ENCODE measurements at regions not wholly inside any gene's neighbourhood (a gene's known extent, or its start where the extent isn't known, plus 50 kb on each side); places are given as distances from the start of the nearest gene placed in this dataset.

- no peaks in the 10 kb centered on the region for H3K4me1 ChIP-seq (ENCODE audit: control insufficient read depth in 1 of 2, insufficient read depth in 2 of 2, low read depth in 1 of 2, low read length in 1 of 2)
- no peaks in the 10 kb centered on the region for H3K9me2 ChIP-seq
- ChIA-PET POLR2A (no interaction called here), CTCF (interaction anchor here (0.6 to 1.4 kb wide), 2 partner anchors 9 to 188 kb away, joined by 3 to 6 read pairs; no protein-coding TSS in a partner anchor)
- no peak for TF ChIP-seq IRF3 (IDR thresholded peaks at IDR 0.05; ENCODE audit: low read depth, low read length)
- TF ChIP-seq EZH2phosphoT487 (IDR thresholded peaks at IDR 0.05; ENCODE audit: borderline replicate concordance, low read depth): no peak
- no peak for TF ChIP-seq POLR2AphosphoS5 (IDR thresholded peaks at IDR 0.05; ENCODE audit: low read depth, low read length)
- no peak for TF ChIP-seq ELF1 (IDR thresholded peaks at IDR 0.05)
- TF ChIP-seq CHD2 (IDR thresholded peaks at IDR 0.05; ENCODE audit: low read length, partially characterized antibody): no peak
- no peak for TF ChIP-seq TAF1 (IDR thresholded peaks at IDR 0.05; ENCODE audit: borderline replicate concordance, low read depth, low read length)
- no peak for TF ChIP-seq FOXJ3 (CRISPR knock-in tag; IDR thresholded peaks at IDR 0.05)
- no peak for TF ChIP-seq USF2 (IDR thresholded peaks at IDR 0.05; ENCODE audit: borderline replicate concordance, low read depth, low read length)
- no peak for TF ChIP-seq RAD21 (IDR thresholded peaks at IDR 0.05; ENCODE audit: low read length)
- no peak for TF ChIP-seq MXI1 (IDR thresholded peaks at IDR 0.05; ENCODE audit: low read depth, low read length)
- TF ChIP-seq GATA2 (CRISPR knock-in tag; IDR thresholded peaks at IDR 0.05): no peak
- TF ChIP-seq EP300 (IDR thresholded peaks at IDR 0.05; ENCODE audit: borderline replicate concordance in 1 of 2, low read depth in 1 of 2, low read length in 1 of 2): no peak
- no peak for TF ChIP-seq RCOR1 (IDR thresholded peaks at IDR 0.05; ENCODE audit: low read length)
- no peak for TF ChIP-seq PBX3 (IDR thresholded peaks at IDR 0.05)
- TF ChIP-seq ZBTB33 (IDR thresholded peaks at IDR 0.05; ENCODE audit: borderline replicate concordance, low read depth): no peak
- TF ChIP-seq GABPA (IDR thresholded peaks at IDR 0.05; ENCODE audit: low read depth): no peak
- TF ChIP-seq REST (IDR thresholded peaks at IDR 0.05; ENCODE audit: low read depth, low read length): no peak
- no peak for TF ChIP-seq SMC3 (IDR thresholded peaks at IDR 0.05; ENCODE audit: low read depth, low read length)
- no peak for TF ChIP-seq MEF2A (IDR thresholded peaks at IDR 0.05; ENCODE audit: borderline replicate concordance, low read depth)
- H3K36me3 ChIP-seq (replicated peaks in 1 of 2; ENCODE audit: control insufficient read depth in 1 of 2, insufficient read depth in 2 of 2, low read length in 1 of 2): no peaks in the 10 kb centered on the region
- no peaks in the 10 kb centered on the region for H3K27me3 ChIP-seq (ENCODE audit: insufficient read depth)
- DNase-seq: no peak
- H3K4me3 ChIP-seq (ENCODE audit: low read depth in 2 of 2, low read length in 1 of 2): no peak overlapping the region
- no peak overlapping the region for H3K4me2 ChIP-seq
- 6% methylated on average over 2 of the region's 2 CpGs for WGBS (ENCODE audit: low lambda C conversion rate)
- H3K9me3 ChIP-seq: no peaks in the 10 kb centered on the region
- H2AFZ ChIP-seq (ENCODE audit: low read depth): no peak overlapping the region
- no peaks in the 10 kb centered on the region for H4K20me1 ChIP-seq (ENCODE audit: insufficient read depth)
- no peak overlapping the region for H3K27ac ChIP-seq (ENCODE audit: low read depth in 2 of 2, low read length in 1 of 2)
- H3F3A ChIP-seq (replicated peaks; ENCODE audit: insufficient read depth): no peaks in the 10 kb centered on the region
- H3K9ac ChIP-seq: no peak overlapping the region
- no peaks in the 10 kb centered on the region for H3K79me2 ChIP-seq (ENCODE audit: insufficient read depth)
Measured at GRCh38 chr10:71150796-71151195, 61.6 kb upstream of the UNC5B start.
